ENCODE measurements at regions not wholly inside any gene's neighbourhood (a gene's known extent, or its start where the extent isn't known, plus 50 kb on each side); places are given as distances from the start of the nearest gene placed in this dataset.

- ChIA-PET POLR2A (no interaction called here), CTCF (no interaction called here)
- Histone ChIP-seq H3K27me3 (replicated peaks in 1 of 2; ENCODE audit: control insufficient read depth in 2 of 2, extremely low read depth in 1 of 2, insufficient read depth in 2 of 2, low read length in 1 of 2) (no peaks in the 10 kb centered on the region), H3K9me3 (no peaks in the 10 kb centered on the region), H3K27ac (ENCODE audit: low read length) (no peak overlapping the region), H3K36me3 (ENCODE audit: control insufficient read depth in 2 of 2, extremely low read depth in 1 of 2, insufficient read depth in 1 of 2, low read length in 1 of 2) (no peaks in the 10 kb centered on the region), H3K4me3 (ENCODE audit: control insufficient read depth in 1 of 2, extremely low read depth in 1 of 2, low read length in 1 of 2) (no peak overlapping the region), H3K4me1 (ENCODE audit: control insufficient read depth in 1 of 2, extremely low read depth in 1 of 2, insufficient read depth in 2 of 2, low read length in 2 of 2) (no peaks in the 10 kb centered on the region)
- DNase-seq: no peak
- Mint-ChIP-seq H3K27ac (no peak overlapping the region), H3K4me3 (no peak overlapping the region), H3K36me3 (no peaks in the 10 kb centered on the region), H3K9me3 (peaks cover 0 to 16% (median 10%) of the 10 kb centered on the region in 3 donors), H3K4me1 (no peaks in the 10 kb centered on the region), H3K27me3 (no peaks in the 10 kb centered on the region)
- WGBS (ENCODE audit: insufficient coverage): 89% methylated on average over 1 of the region's 1 CpG
- no peak for ATAC-seq (replicated peaks in 1 of 4)
Measured at GRCh38 chr14:42869681-42870080, 1263.0 kb downstream of the LRFN5 start.

GRCh38 chr14:42862114-42862513, 1255.4 kb downstream of the LRFN5 start:
- no peaks in the 10 kb centered on the region for H3K9me3 ChIP-seq
- no peaks in the 10 kb centered on the region for H3K36me3 ChIP-seq (ENCODE audit: control insufficient read depth in 2 of 2, extremely low read depth in 1 of 2, insufficient read depth in 1 of 2, low read length in 1 of 2)
- ATAC-seq (replicated peaks in 1 of 4) (no peak), DNase-seq (no peak)
- no peaks in the 10 kb centered on the region for H3K27me3 ChIP-seq (replicated peaks in 1 of 2; ENCODE audit: control insufficient read depth in 2 of 2, extremely low read depth in 1 of 2, insufficient read depth in 2 of 2, low read length in 1 of 2)
- no peak overlapping the region for H3K27ac ChIP-seq (ENCODE audit: low read length)
- H3K4me1 ChIP-seq (ENCODE audit: control insufficient read depth in 1 of 2, extremely low read depth in 1 of 2, insufficient read depth in 2 of 2, low read length in 2 of 2): no peaks in the 10 kb centered on the region
- no peaks in the 10 kb centered on the region for H3K4me1 Mint-ChIP-seq
- no peak overlapping the region for H3K27ac Mint-ChIP-seq
- no peak overlapping the region for H3K4me3 Mint-ChIP-seq
- no peaks in the 10 kb centered on the region for H3K27me3 Mint-ChIP-seq
- ChIA-PET POLR2A (no interaction called here), CTCF (no interaction called here)
- 92% methylated on average over 2 of the region's 3 CpGs for WGBS (ENCODE audit: insufficient coverage)
- no peak overlapping the region for H3K4me3 ChIP-seq (ENCODE audit: control insufficient read depth in 1 of 2, extremely low read depth in 1 of 2, low read length in 1 of 2)
- H3K36me3 Mint-ChIP-seq: no peaks in the 10 kb centered on the region
- H3K9me3 Mint-ChIP-seq: peaks cover 0 to 9% (median 7%) of the 10 kb centered on the region in 3 donors

DNA sequence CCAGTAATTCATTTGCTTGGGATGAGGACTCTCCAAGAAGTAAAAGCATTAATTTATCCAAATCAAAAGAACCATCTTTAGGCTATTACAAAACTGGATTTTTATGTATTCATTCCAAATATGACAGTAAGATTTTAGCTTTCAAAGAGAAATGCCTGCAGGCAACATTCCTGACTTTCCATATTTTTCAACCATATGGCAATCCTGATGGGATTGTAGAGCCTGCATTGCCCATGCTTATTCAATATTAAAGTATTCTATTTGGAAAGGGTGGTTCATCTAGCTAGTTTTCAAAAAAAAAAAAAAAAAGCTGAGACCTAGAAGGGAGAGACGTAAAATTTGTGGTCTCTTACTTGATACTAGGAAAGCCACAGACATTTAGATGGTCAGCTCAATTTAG, 1253.7 kb downstream of the LRFN5 start:
- H3K9me3 ChIP-seq: no peaks in the 10 kb centered on the region
- POLR2A ChIA-PET: no interaction called here
- H3K27ac Mint-ChIP-seq: no peak overlapping the region
- H3K36me3 Mint-ChIP-seq: no peaks in the 10 kb centered on the region
- WGBS (ENCODE audit: insufficient coverage): no CpG with 5 or more reads among the region's 1 CpG
- no peaks in the 10 kb centered on the region for H3K36me3 ChIP-seq (ENCODE audit: control insufficient read depth in 2 of 2, extremely low read depth in 1 of 2, insufficient read depth in 1 of 2, low read length in 1 of 2)
- no peaks in the 10 kb centered on the region for H3K27me3 Mint-ChIP-seq
- H3K4me3 ChIP-seq (ENCODE audit: control insufficient read depth in 1 of 2, extremely low read depth in 1 of 2, low read length in 1 of 2): no peak overlapping the region
- no peaks in the 10 kb centered on the region for H3K4me1 Mint-ChIP-seq
- DNase-seq (no peak), ATAC-seq (replicated peaks in 1 of 4) (no peak)
- H3K27me3 ChIP-seq (replicated peaks in 1 of 2; ENCODE audit: control insufficient read depth in 2 of 2, extremely low read depth in 1 of 2, insufficient read depth in 2 of 2, low read length in 1 of 2): no peaks in the 10 kb centered on the region
- no peaks in the 10 kb centered on the region for H3K4me1 ChIP-seq (ENCODE audit: control insufficient read depth in 1 of 2, extremely low read depth in 1 of 2, insufficient read depth in 2 of 2, low read length in 2 of 2)
- no peak overlapping the region for H3K27ac ChIP-seq (ENCODE audit: low read length)
- peaks cover 4 to 17% (median 7%) of the 10 kb centered on the region in 3 donors for H3K9me3 Mint-ChIP-seq
- no peak overlapping the region for H3K4me3 Mint-ChIP-seq
- CTCF ChIA-PET: interaction anchor here (0.6 kb wide), 2 partner anchors 22 to 112 kb away, joined by 4 to 11 read pairs; no protein-coding TSS in a partner anchor

DNA sequence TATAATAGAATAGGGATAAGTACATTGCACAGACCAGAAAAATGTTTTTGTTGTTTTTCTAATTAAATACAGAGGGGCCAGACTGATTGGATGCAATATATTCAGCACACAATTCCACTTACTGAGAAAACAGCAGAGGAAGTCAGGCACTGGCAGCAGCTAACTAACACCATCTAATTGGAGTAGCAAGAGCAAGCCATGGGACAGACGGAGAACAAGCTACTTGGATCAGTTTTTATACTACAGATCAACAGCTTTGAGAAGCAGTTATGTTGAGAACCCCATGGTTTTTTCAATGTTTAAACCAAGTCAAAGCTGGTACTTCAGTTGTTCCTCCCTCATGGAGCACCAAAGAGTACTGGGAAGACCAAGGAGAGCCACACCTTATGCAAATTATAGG, 1249.4 kb downstream of the LRFN5 start:
- ChIA-PET CTCF (no interaction called here), POLR2A (no interaction called here)
- Mint-ChIP-seq H3K27ac (no peak overlapping the region), H3K27me3 (no peaks in the 10 kb centered on the region), H3K4me3 (no peak overlapping the region), H3K36me3 (no peaks in the 10 kb centered on the region), H3K4me1 (no peaks in the 10 kb centered on the region), H3K9me3 (peaks cover 5 to 14% (median 8%) of the 10 kb centered on the region in 3 donors)
- no CpG with 5 or more reads among the region's 1 CpG for WGBS (ENCODE audit: insufficient coverage)
- ATAC-seq (replicated peaks in 1 of 4): no peak
- no peaks in the 10 kb centered on the region for H3K9me3 ChIP-seq
- H3K4me3 ChIP-seq (ENCODE audit: control insufficient read depth in 1 of 2, extremely low read depth in 1 of 2, low read length in 1 of 2): no peak overlapping the region
- no peak overlapping the region for H3K27ac ChIP-seq (ENCODE audit: low read length)
- no peaks in the 10 kb centered on the region for H3K4me1 ChIP-seq (ENCODE audit: control insufficient read depth in 1 of 2, extremely low read depth in 1 of 2, insufficient read depth in 2 of 2, low read length in 2 of 2)
- H3K36me3 ChIP-seq (ENCODE audit: control insufficient read depth in 2 of 2, extremely low read depth in 1 of 2, insufficient read depth in 1 of 2, low read length in 1 of 2): no peaks in the 10 kb centered on the region
- no peaks in the 10 kb centered on the region for H3K27me3 ChIP-seq (replicated peaks in 1 of 2; ENCODE audit: control insufficient read depth in 2 of 2, extremely low read depth in 1 of 2, insufficient read depth in 2 of 2, low read length in 1 of 2)
- no peak for DNase-seq

DNA sequence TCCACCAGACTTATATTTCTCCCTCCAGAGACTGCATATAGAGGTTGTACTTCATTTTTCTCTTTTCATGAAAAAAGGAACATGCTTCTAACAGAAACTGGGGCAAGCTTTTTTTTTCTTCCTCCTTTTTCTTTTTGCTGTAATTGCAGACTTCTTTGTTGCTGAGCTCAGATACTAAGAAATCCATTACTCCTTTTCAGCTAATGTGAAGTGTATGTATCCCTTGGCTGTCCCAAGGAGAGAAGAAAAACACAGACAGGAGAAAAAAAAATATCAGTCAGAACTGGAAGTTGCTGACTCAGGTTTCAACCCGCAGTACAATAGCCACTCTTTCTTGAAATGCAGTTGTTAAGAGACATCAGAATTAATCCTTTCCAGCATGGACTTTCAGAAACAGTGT, 1248.4 kb downstream of the LRFN5 start:
- DNase-seq: no peak
- Mint-ChIP-seq H3K9me3 (peaks cover 3 to 19% (median 8%) of the 10 kb centered on the region in 3 donors), H3K36me3 (no peaks in the 10 kb centered on the region), H3K4me3 (no peak overlapping the region), H3K27me3 (no peaks in the 10 kb centered on the region), H3K27ac (no peak overlapping the region), H3K4me1 (no peaks in the 10 kb centered on the region)
- ChIA-PET POLR2A (no interaction called here), CTCF (no interaction called here)
- H3K4me1 ChIP-seq (ENCODE audit: control insufficient read depth in 1 of 2, extremely low read depth in 1 of 2, insufficient read depth in 2 of 2, low read length in 2 of 2): no peaks in the 10 kb centered on the region
- no CpG with 5 or more reads among the region's 1 CpG for WGBS (ENCODE audit: insufficient coverage)
- H3K9me3 ChIP-seq: no peaks in the 10 kb centered on the region
- no peak overlapping the region for H3K27ac ChIP-seq (ENCODE audit: low read length)
- H3K36me3 ChIP-seq (ENCODE audit: control insufficient read depth in 2 of 2, extremely low read depth in 1 of 2, insufficient read depth in 1 of 2, low read length in 1 of 2): no peaks in the 10 kb centered on the region
- H3K4me3 ChIP-seq (ENCODE audit: control insufficient read depth in 1 of 2, extremely low read depth in 1 of 2, low read length in 1 of 2): no peak overlapping the region
- no peak for ATAC-seq (replicated peaks in 1 of 4)
- H3K27me3 ChIP-seq (replicated peaks in 1 of 2; ENCODE audit: control insufficient read depth in 2 of 2, extremely low read depth in 1 of 2, insufficient read depth in 2 of 2, low read length in 1 of 2): no peaks in the 10 kb centered on the region

- H3K9me3 Mint-ChIP-seq: peaks cover 0 to 16% (median 12%) of the 10 kb centered on the region in 3 donors
- no peaks in the 10 kb centered on the region for H3K27me3 ChIP-seq (replicated peaks in 1 of 2; ENCODE audit: control insufficient read depth in 2 of 2, extremely low read depth in 1 of 2, insufficient read depth in 2 of 2, low read length in 1 of 2)
- H3K4me3 Mint-ChIP-seq: no peak overlapping the region
- no peak overlapping the region for H3K27ac Mint-ChIP-seq
- no peaks in the 10 kb centered on the region for H3K4me1 ChIP-seq (ENCODE audit: control insufficient read depth in 1 of 2, extremely low read depth in 1 of 2, insufficient read depth in 2 of 2, low read length in 2 of 2)
- H3K27me3 Mint-ChIP-seq: no peaks in the 10 kb centered on the region
- H3K27ac ChIP-seq (ENCODE audit: low read length): no peak overlapping the region
- no peaks in the 10 kb centered on the region for H3K36me3 Mint-ChIP-seq
- no peak for DNase-seq
- CTCF ChIA-PET: no interaction called here
- no peak for ATAC-seq (replicated peaks in 1 of 4)
- H3K9me3 ChIP-seq: no peaks in the 10 kb centered on the region
- no peaks in the 10 kb centered on the region for H3K36me3 ChIP-seq (ENCODE audit: control insufficient read depth in 2 of 2, extremely low read depth in 1 of 2, insufficient read depth in 1 of 2, low read length in 1 of 2)
- 86% methylated on average over 1 of the region's 2 CpGs for WGBS (ENCODE audit: insufficient coverage)
- no peaks in the 10 kb centered on the region for H3K4me1 Mint-ChIP-seq
- H3K4me3 ChIP-seq (ENCODE audit: control insufficient read depth in 1 of 2, extremely low read depth in 1 of 2, low read length in 1 of 2): no peak overlapping the region
- POLR2A ChIA-PET: interaction anchor here in 1 of 2 donors (0.6 kb wide), 1 partner anchor 99 kb away, joined by 3 read pairs; no protein-coding TSS in a partner anchor
Measured at GRCh38 chr14:42854061-42854460, 1247.4 kb downstream of the LRFN5 start.

GRCh38 chr14:42848652-42849051, 1242.0 kb downstream of the LRFN5 start:
- no peaks in the 10 kb centered on the region for H3K4me1 ChIP-seq (ENCODE audit: control insufficient read depth in 1 of 2, extremely low read depth in 1 of 2, insufficient read depth in 2 of 2, low read length in 2 of 2)
- no peak overlapping the region for H3K4me3 ChIP-seq (ENCODE audit: control insufficient read depth in 1 of 2, extremely low read depth in 1 of 2, low read length in 1 of 2)
- H3K27ac Mint-ChIP-seq: no peak overlapping the region
- no peaks in the 10 kb centered on the region for H3K36me3 Mint-ChIP-seq
- ChIA-PET CTCF (no interaction called here), POLR2A (no interaction called here)
- H3K36me3 ChIP-seq (ENCODE audit: control insufficient read depth in 2 of 2, extremely low read depth in 1 of 2, insufficient read depth in 1 of 2, low read length in 1 of 2): no peaks in the 10 kb centered on the region
- DNase-seq (no peak), ATAC-seq (replicated peaks in 1 of 4) (no peak)
- no peaks in the 10 kb centered on the region for H3K27me3 Mint-ChIP-seq
- no peak overlapping the region for H3K4me3 Mint-ChIP-seq
- H3K27ac ChIP-seq (ENCODE audit: low read length): no peak overlapping the region
- no peaks in the 10 kb centered on the region for H3K4me1 Mint-ChIP-seq
- no CpG with 5 or more reads among the region's 1 CpG for WGBS (ENCODE audit: insufficient coverage)
- no peaks in the 10 kb centered on the region for H3K27me3 ChIP-seq (replicated peaks in 1 of 2; ENCODE audit: control insufficient read depth in 2 of 2, extremely low read depth in 1 of 2, insufficient read depth in 2 of 2, low read length in 1 of 2)
- peaks cover 10 to 24% (median 13%) of the 10 kb centered on the region in 3 donors for H3K9me3 Mint-ChIP-seq
- H3K9me3 ChIP-seq: no peaks in the 10 kb centered on the region
